ENCODE measurements at regions not wholly inside any gene's neighbourhood (a gene's known extent, or its start where the extent isn't known, plus 50 kb on each side); places are given as distances from the start of the nearest gene placed in this dataset.

DNA sequence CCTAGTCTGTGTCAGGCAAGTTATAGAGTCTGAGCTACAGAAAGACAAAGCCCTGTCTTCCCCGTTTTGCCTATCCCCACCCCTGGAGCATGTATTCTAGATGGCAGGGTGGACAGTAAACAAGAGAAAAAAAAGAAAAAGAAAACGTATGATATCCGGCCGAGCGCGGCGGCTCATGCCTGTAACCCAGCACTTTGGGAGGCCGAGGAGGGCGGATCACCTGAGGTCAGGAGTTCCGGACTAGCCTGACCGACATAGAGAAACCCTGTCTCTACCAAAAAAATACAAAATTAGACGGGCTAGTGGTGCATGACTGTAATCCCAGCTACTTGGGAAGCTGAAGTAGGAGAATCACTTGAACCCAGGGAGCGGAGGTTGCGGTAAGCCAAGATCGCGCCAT, 523.0 kb upstream of the CDH9 start:
- in situ Hi-C loops (cut with HindIII; ENCODE audit: low sequenced_read_pairs): no loop called here
- no peak for DNase-seq (ENCODE audit: low spot score)

DNA sequence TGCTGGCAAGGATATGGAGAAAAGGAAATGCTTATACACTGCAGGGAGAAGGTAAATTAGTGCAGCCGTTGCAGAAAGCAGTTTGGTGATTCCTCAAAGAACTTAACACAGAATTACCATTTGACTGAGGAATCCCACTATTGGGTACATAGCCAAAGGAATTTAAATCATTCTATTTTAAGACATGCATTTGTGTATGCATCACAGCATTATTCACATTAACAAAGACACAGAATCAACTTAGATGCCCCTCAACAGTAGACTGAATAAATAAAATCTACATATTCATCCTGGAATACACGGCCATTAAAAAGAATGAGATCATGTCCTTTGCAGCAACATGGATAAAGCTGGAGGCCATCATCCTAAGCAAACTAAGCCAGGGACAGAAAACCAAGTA, 510.1 kb upstream of the CDH9 start:
- DNase-seq (ENCODE audit: low spot score): no peak
- in situ Hi-C loops (cut with HindIII; ENCODE audit: low sequenced_read_pairs): no loop called here

DNA sequence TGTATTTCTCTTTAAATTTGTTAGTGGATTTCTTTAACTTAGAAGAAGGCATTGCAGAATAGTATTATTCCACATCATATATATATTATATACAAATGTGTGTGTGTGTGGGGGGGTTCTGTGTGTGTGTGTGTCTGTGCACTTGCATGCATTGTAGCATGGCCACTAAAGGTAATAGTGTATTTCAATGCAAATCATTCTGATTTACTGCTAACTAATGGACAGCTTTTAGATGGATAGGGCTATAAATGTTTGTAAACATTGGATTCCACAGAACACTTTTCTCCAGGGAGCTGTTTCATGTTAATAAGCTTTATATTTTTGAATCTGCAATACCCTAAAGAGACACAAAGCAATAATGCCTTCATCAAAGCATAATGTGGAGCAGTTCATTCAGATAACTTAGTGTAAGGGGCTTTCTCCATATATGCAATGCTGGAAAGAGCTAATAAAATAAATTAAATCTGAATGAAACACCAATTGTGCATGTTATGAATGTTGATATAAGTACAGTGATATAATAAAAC, 496.7 kb upstream of the CDH9 start:
- in situ Hi-C loops (cut with HindIII; ENCODE audit: low sequenced_read_pairs): no loop called here
- DNase-seq (ENCODE audit: low spot score): no peak

DNA sequence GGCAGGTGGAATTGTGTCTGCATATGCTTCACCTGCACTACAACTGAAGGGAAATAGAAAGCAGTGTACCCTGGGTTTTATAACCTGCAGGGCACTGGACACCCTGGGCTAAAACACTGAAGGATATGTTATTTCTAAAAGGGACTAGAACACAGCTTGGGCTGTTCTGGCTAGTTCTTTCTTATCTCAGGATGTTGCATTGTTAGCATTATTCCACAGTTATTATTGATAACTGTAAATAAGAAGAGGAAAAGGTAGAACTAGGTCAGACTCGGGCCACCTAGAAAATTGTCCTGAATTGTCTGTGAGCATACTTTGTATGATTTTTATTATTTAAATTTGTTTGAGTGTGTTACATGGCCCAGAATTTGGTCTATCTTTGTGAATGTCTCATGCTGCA, 493.9 kb upstream of the CDH9 start:
- DNase-seq (ENCODE audit: low spot score): no peak
- in situ Hi-C loops (cut with HindIII; ENCODE audit: low sequenced_read_pairs): no loop called here

DNA sequence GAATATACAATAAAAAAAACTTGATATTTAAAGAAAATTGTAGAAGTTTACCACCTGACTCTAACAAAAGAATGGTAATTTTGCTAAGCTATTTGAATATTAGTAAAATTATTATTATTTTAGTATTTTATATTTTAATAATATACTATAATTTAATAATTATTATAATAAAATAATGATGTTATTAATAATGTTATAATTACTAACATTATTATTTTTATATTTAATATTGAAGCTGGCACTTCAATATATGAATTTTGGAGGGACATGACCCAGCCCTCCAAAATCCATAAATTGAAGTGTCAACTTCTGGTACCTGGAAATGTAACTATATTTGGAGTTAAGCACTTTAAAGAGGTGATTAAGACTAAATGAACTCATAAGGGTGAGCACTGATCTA, 486.1 kb upstream of the CDH9 start:
- in situ Hi-C loops (cut with HindIII; ENCODE audit: low sequenced_read_pairs): no loop called here

DNA sequence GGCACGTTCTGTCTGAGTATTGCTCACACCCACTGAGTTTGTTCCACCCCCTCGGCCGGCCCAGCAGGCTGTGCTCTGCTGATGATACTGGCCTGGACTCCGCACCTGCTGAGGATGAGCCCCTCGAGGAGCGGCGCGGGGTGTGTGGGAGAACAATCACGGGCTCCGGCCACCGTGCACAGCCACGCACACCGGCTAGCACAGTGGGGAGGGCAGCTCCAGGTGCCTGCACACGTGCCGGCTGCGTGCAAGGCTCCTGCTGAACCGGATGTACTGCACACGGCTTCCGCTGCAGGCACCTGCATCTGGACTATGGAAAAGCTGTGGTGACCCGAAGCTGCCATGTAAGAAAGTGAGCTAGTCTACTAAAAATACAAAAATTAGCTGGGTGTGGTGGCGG, 485.2 kb upstream of the CDH9 start:
- in situ Hi-C loops (cut with HindIII; ENCODE audit: low sequenced_read_pairs): no loop called here
- DNase-seq (ENCODE audit: low spot score): no peak

More for the DNA sequence above, 486.1 kb upstream of the CDH9 start:
- DNase-seq (ENCODE audit: low spot score): no peak

DNA sequence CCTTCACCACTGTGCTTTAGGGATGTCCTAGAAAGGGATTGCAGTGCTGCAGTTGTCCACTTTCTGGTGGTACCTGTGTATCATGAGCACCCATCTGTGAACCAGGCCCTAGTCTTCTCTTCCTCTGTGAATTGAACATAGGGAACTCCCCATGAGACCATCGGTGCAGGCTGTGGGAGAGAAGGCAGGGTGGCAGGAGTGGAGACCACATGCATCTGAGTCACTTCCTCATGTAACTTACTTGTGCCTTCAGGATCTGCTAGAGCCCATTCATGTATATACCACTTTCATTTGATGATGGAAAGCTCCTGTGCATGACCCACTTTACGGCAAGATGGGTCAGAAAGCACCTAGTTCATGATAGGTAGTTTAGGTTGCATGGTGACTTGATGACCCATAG, 478.1 kb upstream of the CDH9 start:
- in situ Hi-C loops (cut with HindIII; ENCODE audit: low sequenced_read_pairs): no loop called here
- no peak for DNase-seq (ENCODE audit: low spot score)

DNA sequence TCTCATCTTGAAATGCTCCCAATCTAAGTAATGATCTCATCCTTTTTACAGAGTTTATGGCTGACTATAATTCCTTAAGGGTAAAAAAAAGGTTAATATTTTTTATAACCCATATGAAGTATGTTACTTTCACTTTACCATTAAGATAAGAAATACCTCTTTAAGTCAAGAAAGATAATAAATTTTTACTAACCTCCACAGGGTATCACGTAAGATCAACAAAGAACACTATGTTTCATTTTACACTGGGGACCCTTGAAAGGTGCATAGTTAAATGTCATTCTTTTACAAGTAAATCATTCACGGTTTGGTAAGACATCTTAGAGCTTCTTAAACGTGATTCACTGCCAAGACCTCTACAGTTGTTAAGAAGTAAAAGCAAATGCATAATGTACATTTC, 472.7 kb upstream of the CDH9 start:
- in situ Hi-C loops (cut with HindIII; ENCODE audit: low sequenced_read_pairs): no loop called here
- no peak for DNase-seq (ENCODE audit: low spot score)

DNA sequence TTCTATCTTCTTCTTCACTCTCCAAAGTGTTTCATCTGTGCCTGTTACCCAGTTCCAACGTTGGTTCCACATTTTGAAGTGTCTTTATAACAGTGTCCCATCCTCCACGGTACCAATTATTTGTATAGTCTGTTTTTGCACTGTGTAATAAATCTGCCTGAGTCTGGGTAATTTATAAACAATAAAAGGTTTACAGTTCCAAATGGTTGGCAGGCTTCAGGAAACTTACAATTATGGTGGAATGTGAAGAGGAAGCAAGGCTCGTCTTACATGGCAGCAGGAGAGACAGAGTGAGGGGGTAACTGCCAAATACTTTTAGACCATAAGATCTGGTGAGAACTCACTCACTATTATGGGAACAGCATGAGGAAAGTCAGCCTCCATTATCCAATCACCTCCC, 465.4 kb upstream of the CDH9 start:
- in situ Hi-C loops (cut with HindIII; ENCODE audit: low sequenced_read_pairs): no loop called here
- DNase-seq (ENCODE audit: low spot score): no peak

DNA sequence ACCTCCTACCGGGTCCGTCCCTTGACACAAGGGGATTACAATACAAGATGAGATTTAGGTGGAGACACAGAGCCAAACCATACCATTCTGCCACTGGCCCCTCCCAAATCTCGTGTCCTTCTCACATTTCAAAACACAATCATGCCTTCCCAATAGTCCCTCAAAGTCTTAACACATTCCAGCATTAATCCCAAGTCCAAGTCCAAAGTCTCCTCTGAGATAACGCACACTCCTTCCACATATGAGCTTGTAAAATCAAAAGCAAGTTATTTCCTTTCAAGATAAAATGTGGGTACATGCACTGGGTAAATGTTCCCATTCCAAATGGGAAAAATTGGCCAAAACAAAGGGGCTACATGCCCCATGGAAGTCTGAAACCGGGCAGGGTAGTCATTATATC, 463.9 kb upstream of the CDH9 start:
- in situ Hi-C loops (cut with HindIII; ENCODE audit: low sequenced_read_pairs): no loop called here
- no peak for DNase-seq (ENCODE audit: low spot score)

DNA sequence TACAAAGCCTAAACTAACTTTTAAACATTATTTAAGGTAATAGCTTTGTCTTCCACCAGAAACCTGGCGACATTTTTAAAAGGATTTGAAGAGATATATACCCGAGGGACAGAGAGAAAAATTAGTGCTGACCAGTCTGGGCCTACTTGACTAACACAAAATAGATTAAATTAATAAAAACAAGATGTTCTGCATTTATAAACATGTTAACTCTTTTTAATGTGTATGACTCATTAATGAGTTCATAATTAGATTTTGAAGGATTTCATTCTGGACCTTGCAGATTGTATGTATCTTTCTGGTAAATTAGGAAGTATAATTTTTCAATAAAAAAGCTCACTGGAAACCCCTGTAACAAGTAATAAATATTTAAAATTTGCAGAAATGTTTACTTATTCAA, 459.1 kb upstream of the CDH9 start:
- DNase-seq (ENCODE audit: low spot score): no peak
- in situ Hi-C loops (cut with HindIII; ENCODE audit: low sequenced_read_pairs): no loop called here

DNA sequence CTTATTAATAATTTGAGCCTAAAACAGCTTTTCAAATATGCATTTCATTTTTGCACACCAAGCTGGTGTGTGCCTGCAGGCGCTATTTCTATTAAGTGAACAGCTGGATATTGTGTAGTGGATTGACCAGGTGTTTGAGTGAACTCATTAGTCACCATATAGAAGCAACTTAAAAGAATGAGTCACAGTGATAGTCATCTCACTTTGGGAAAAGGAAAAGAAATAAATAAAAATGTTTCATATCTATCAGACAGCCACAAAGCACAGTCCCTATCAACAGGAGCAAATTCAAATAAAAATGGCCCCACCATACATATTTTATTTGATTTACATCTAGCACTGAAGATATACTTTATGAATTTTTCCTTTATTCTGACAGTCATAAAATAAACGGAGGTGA, 456.5 kb upstream of the CDH9 start:
- in situ Hi-C loops (cut with HindIII; ENCODE audit: low sequenced_read_pairs): no loop called here
- no peak for DNase-seq (ENCODE audit: low spot score)

DNA sequence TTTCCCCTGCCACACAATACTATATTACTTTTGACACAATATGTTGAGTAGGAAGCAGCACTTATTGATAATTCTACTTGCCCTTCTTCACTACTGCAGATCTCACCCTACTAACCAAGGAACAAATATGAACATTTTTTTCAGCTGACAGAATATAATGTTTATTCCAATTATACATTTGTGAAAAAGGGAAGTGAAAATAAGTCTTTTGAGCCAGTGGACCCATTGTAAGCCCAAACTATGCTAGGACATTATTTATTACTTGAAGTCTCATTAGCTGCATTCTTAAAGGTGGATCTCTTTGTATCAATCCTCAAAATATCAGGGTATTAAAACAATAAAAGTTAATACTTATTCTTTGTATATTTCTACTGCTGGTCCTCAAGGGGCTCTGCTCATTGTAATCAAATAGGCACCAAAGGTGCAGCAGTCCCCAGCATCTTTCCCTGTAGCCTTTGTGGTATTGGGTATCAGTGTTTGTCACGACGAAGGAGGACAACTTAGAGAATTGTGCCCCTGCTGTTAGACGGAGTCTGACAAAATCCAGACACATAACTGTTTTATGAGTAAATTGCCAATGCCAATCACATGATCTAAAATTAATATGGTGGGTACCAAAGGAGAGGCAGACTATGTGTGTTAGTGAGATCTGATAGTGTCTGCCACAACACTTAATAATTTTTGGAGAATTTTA, 453.5 kb upstream of the CDH9 start:
- no peak for DNase-seq (ENCODE audit: low spot score)
- in situ Hi-C loops (cut with HindIII; ENCODE audit: low sequenced_read_pairs): no loop called here

DNA sequence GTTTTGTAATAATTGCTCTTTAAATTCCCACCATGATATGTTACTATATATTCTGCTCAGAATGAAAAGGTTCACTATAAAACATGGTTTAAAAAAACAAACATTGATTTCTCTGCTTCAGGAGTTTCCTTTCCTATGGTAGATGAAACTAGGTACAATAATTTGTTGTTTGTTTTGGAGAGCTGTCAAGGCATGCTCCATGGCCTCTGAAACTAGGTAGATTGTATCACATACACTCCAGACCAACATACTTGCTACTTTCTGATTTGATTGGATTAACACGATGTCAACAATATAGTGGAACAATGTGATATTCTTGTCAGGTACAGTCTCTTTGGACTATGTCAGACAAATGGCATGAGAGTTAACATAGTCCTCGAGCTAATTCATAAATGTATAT, 452.7 kb upstream of the CDH9 start:
- DNase-seq (ENCODE audit: low spot score): no peak
- in situ Hi-C loops (cut with HindIII; ENCODE audit: low sequenced_read_pairs): no loop called here

DNA sequence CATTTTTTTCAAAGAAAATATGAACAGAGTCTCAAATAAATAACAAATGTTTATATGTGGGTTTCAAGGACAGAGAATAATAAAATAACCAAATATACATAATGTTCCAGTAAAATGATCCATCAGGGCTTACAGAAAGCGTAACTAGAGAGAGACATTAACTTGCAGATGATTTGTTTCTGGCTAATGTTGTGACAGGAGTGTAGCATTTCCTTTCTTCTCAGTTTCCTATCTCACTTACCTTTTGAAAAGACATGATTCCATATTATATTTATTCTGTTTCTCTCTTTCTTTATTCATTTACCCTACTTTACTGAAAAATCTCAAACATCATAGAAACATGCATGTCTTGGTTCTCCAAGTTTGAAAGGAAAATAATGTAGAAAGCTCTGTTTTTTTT, 451.3 kb upstream of the CDH9 start:
- in situ Hi-C loops (cut with HindIII; ENCODE audit: low sequenced_read_pairs): no loop called here
- DNase-seq (ENCODE audit: low spot score): no peak

DNA sequence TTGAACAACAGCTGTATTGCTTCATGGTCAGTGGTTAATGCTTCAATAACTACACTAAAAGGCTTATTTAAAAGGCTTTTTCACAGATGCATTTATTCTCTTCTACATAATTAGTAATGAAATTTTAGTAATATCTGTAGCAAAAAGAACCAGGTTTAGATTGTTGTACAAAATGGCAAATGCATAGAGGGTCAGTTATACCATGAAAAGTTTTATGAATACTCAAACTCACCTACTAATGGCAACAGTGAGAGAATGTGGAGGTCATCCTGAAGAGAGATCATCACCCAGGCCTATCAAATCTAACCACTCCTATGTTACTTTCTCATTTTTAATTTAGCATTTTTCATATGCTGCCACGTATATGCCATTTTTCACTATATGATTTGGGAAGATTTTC, 444.3 kb upstream of the CDH9 start:
- DNase-seq (ENCODE audit: low spot score): no peak
- in situ Hi-C loops (cut with HindIII; ENCODE audit: low sequenced_read_pairs): no loop called here

DNA sequence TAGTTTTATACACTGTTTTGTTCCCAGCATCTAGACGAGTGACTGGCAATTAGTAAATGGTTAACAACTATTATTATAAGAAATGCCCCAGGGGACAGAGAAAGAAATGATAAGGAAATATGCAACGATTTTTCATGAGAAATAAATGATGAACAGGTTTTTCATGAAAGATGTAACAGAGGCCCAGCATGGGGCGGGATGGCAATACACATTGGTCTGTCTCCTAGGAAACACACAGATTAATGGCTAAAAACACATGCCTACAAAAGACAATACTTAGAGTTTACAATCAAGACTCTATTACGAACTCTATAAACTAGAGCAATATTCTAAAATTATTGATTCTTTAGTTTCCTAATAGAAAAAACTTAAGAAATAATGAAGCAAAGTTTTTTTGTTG, 441.5 kb upstream of the CDH9 start:
- in situ Hi-C loops (cut with HindIII; ENCODE audit: low sequenced_read_pairs): no loop called here
- no peak for DNase-seq (ENCODE audit: low spot score)

DNA sequence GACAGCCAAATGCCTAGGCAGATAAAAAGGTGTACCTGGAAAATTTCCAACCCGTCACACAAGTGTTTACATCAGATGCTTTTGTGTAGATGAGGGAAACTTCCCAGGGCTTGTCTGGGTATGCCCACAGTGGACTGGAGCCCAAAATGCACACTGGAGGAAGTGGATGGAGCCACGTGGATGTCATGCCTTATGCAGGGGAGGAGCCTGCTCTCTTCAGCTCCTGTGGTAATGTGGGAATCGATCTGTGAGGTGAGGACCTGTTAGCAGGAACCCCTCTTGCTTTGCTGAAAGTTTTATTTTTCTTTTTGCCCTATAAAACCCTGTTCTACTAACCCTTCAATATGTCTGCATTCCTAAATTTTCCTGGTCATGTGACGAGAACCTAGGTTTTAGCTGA, 439.2 kb upstream of the CDH9 start:
- in situ Hi-C loops (cut with HindIII; ENCODE audit: low sequenced_read_pairs): no loop called here
- DNase-seq (ENCODE audit: low spot score): no peak

DNA sequence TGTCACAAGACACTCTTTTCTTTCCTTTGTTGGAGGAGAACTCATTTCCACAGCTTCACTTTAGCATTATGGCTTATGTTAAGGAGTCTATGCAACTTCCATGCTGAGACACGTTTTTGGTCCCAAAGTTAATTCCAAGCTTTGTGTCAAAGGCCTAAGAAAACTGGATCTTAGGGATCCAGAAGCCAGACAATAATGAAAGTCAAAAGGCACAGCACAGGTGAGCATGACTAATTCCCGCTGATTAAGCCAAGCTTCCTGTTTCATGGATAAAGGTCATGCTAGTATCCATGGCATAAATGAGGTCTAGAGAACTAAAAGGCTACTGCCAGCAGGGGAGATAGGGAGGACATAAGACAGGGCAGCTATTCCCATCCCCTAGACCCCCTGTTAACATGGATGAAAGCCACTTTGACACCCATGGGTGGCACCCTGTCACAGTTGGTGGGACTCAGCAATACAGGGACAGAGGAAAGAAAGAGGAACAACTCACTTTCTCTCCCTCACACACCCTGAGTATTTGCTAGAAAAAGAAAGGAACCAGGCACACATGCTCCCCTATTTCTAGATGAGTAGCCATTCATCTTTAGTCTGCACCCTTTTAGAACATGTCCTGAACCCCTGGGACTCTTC, 438.1 kb upstream of the CDH9 start:
- in situ Hi-C loops (cut with HindIII; ENCODE audit: low sequenced_read_pairs): no loop called here
- DNase-seq (ENCODE audit: low spot score): no peak

DNA sequence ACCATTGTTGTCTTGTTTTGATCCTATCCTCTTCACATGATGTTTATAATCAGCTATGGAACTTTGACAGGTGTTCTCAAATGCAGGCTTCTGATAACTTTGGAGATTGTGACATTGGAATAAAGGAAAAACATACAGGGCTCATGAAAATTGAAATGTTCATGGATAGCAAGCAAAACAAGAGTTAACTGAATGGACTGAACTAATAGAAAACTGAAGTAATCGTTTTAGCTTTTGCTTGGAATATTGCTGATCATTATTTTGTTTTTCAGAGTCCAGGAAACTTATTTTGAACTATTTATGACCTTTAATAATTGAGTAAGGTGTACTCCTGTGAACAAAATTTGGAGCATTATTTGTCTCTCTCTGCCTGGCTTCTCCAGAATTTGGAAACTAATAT, 436.7 kb upstream of the CDH9 start:
- no peak for DNase-seq (ENCODE audit: low spot score)
- in situ Hi-C loops (cut with HindIII; ENCODE audit: low sequenced_read_pairs): no loop called here

DNA sequence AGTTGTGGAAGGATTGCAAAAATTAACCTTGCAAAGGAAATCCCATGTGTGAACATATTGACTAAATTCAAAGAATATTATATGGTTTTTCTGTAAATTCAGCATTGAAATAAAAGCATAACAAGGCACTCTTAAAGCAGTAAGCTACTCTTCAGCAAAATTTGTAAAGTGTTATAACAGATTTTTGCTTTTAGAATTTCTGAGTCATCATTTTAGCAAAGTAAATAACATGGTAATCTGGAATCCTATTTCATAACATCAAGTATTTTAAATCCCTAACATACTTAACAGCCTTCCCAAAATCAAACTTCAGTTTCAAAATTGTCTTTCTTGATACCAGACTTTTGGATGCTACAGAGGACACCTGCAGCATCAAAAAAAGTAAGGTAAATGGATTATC, 436.0 kb upstream of the CDH9 start:
- in situ Hi-C loops (cut with HindIII; ENCODE audit: low sequenced_read_pairs): no loop called here
- DNase-seq (ENCODE audit: low spot score): no peak

DNA sequence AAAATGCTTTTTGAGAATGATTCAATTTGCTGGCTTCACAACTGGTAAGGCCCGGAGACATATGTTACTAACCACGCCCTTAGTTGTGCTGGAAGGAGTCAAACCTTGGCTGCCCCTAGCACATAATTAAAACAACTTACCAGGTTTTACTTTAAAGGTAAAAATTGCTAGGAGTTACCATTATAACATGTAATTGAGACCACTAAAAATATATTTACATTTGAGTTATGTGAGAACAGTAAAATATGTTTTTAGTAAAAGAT, 435.6 kb upstream of the CDH9 start:
- DNase-seq (ENCODE audit: low spot score): no peak

More for the DNA sequence above, 435.6 kb upstream of the CDH9 start:
- in situ Hi-C loops (cut with HindIII; ENCODE audit: low sequenced_read_pairs): no loop called here

All from G401 (cell line).